Endodermal cell (in vitro differentiated cells): ENCODE measurements at regions not wholly inside any gene's neighbourhood (a gene's known extent, or its start where the extent isn't known, plus 50 kb on each side); places are given as distances from the start of the nearest gene placed in this dataset.

Experiments
- DNase-seq: peaks from one replicate; pipeline ENCODE4 v3.0.0-alpha.2; 2017
- H3K27ac ChIP-seq: 2 replicates; pipeline ENCODE4 v1.5.1; 2013; ENCODE audit warnings: mild to moderate bottlenecking, low read depth, low read length, moderate library complexity
- H3K27me3 ChIP-seq: 2 replicates; pipeline ENCODE4 v1.6.1; 2013; ENCODE audit warnings: mild to moderate bottlenecking, low read length, moderate library complexity; ENCODE audit not compliant: insufficient read depth, control insufficient read depth, poor library complexity, severe bottlenecking
- H3K36me3 ChIP-seq: 2 replicates; pipeline ENCODE4 v1.7.0; 2013; ENCODE audit warnings: mild to moderate bottlenecking, low read length, moderate library complexity; ENCODE audit not compliant: control insufficient read depth, insufficient read depth
- H3K4me1 ChIP-seq: one replicate; pipeline ENCODE4 v1.7.0; 2013; ENCODE audit warnings: low read length; ENCODE audit not compliant: control insufficient read depth, insufficient read depth
- H3K4me3 ChIP-seq: 2 replicates; pipeline ENCODE4 v1.5.1; 2013; ENCODE audit warnings: mild to moderate bottlenecking, low read length, moderate library complexity
- H3K9ac ChIP-seq: 2 replicates; pipeline ENCODE4 v1.6.1; 2013; ENCODE audit warnings: mild to moderate bottlenecking, low read length, moderate library complexity; ENCODE audit not compliant: poor library complexity, severe bottlenecking; ENCODE audit errors: extremely low read depth
- H3K9me3 ChIP-seq: 2 replicates; pipeline ENCODE4 v1.6.1; 2013; ENCODE audit warnings: mild to moderate bottlenecking, low read length, moderate library complexity; ENCODE audit not compliant: control insufficient read depth
- H3K27ac Mint-ChIP-seq: 2 replicates; pipeline ENCODE4 v1.8.0; 2020; ENCODE audit warnings: mixed read lengths
- H3K27me3 Mint-ChIP-seq: 2 replicates; pipeline ENCODE4 v1.8.0; 2021; ENCODE audit warnings: mild to moderate bottlenecking, mixed read lengths; ENCODE audit not compliant: insufficient read depth
- H3K36me3 Mint-ChIP-seq: 2 replicates; pipeline ENCODE4 v1.8.0; 2020; ENCODE audit warnings: low read depth, mixed read lengths
- H3K4me1 Mint-ChIP-seq: 2 replicates; pipeline ENCODE4 v1.8.0; 2020; ENCODE audit warnings: mixed read lengths
- H3K4me3 Mint-ChIP-seq: 2 replicates; pipeline ENCODE4 v1.8.0; 2020; ENCODE audit warnings: mild to moderate bottlenecking, moderate library complexity, mixed read lengths
- H3K9me3 Mint-ChIP-seq: 2 replicates; pipeline ENCODE4 v1.8.0; 2020; ENCODE audit warnings: mild to moderate bottlenecking, mixed read lengths
- WGBS, 2 experiments: methylation state at CpG; one replicate each; pipeline versions ENCODE4 v1.1.5 to v1.1.7; 2013; ENCODE audit warnings: missing lambda C conversion rate in 2 of 2, mixed read lengths in 1 of 2; ENCODE audit not compliant: insufficient coverage in 1 of 2, insufficient read length in 1 of 2; 5-methylcytosine and 5-hydroxymethylcytosine counted together
- TF ChIP-seq, protein P1 (sequence below): fragments of 200-600 bp; sonication (generic); conservative IDR thresholded peaks from 2 replicates; pipeline ENCODE4 v1.5.0; 2021; ENCODE audit warnings: antibody characterized with exemption, mild to moderate bottlenecking

GRCh38 chr2:239881561-239882320, 143.4 kb downstream of the NDUFA10 start:
- no peak overlapping the region for H3K9ac ChIP-seq
- H3K27ac ChIP-seq: no peak overlapping the region
- no peaks in the 10 kb centered on the region for H3K36me3 ChIP-seq
- TF ChIP-seq, protein P1, sequence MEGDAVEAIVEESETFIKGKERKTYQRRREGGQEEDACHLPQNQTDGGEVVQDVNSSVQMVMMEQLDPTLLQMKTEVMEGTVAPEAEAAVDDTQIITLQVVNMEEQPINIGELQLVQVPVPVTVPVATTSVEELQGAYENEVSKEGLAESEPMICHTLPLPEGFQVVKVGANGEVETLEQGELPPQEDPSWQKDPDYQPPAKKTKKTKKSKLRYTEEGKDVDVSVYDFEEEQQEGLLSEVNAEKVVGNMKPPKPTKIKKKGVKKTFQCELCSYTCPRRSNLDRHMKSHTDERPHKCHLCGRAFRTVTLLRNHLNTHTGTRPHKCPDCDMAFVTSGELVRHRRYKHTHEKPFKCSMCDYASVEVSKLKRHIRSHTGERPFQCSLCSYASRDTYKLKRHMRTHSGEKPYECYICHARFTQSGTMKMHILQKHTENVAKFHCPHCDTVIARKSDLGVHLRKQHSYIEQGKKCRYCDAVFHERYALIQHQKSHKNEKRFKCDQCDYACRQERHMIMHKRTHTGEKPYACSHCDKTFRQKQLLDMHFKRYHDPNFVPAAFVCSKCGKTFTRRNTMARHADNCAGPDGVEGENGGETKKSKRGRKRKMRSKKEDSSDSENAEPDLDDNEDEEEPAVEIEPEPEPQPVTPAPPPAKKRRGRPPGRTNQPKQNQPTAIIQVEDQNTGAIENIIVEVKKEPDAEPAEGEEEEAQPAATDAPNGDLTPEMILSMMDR: no peak
- Mint-ChIP-seq H3K36me3 (no peaks in the 10 kb centered on the region), H3K27ac (no peak overlapping the region), H3K4me1 (peaks cover 15% of the 10 kb centered on the region), H3K4me3 (no peak overlapping the region), H3K27me3 (peaks cover 3% of the 10 kb centered on the region), H3K9me3 (peaks cover 29% of the 10 kb centered on the region)
- H3K4me3 ChIP-seq: no peak overlapping the region
- DNase-seq: no peak
- no peaks in the 10 kb centered on the region for H3K27me3 ChIP-seq
- H3K4me1 ChIP-seq: peaks cover 7% of the 10 kb centered on the region
- WGBS, 2 experiments: 84 to 91% methylated on average over 8 to 17 of the region's 17 CpGs
- peaks cover 19% of the 10 kb centered on the region for H3K9me3 ChIP-seq

DNA sequence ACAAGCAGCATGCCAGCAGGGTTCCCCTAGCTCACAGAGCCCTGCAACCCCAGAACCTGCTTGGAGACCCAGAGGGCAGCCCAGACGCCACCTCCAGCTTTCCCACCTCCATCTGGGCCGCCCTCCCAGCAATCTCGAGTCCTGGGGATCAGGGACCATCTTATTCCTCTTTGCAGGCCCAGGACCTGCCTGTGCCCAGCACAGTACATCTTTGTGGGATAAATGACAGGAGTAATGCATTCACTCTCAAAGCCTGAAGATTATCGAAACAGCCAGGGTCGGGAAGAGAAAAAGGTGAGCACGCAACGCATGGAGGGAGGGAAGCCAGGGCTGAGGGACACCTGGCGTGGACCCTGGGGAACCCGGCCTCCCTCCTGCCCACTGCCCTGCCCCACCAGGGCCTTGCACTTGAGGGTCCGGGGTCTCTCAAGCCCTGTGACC, 144.1 kb downstream of the NDUFA10 start:
- Mint-ChIP-seq H3K27me3 (peaks cover 3% of the 10 kb centered on the region), H3K27ac (no peak overlapping the region)
- DNase-seq: peak; percentile 24

DNA sequence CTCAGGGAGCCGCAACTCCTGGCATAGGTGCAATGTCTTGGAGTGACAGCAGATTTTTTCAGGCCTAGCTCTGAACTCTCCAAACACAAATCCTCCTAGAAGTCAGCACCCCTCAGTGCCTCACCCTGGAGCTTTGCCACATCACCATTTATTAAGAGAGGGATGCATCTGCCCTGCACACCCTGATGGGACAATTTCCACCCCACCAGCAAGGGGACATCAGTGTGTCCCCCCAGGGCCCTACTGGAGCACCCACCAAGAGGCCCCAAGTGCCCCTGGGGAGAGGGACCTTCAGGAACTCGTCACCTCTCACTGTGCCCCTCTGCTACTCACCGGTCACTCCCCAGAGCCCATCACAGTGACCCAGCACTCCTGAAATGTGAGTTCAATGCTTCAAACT, 144.7 kb downstream of the NDUFA10 start:
- Mint-ChIP-seq H3K27ac (no peak overlapping the region), H3K9me3 (peaks cover 18% of the 10 kb centered on the region), H3K36me3 (no peaks in the 10 kb centered on the region), H3K4me1 (peaks cover 15% of the 10 kb centered on the region), H3K27me3 (peaks cover 3% of the 10 kb centered on the region), H3K4me3 (no peak overlapping the region)
- no peak overlapping the region for H3K27ac ChIP-seq
- no peak overlapping the region for H3K9ac ChIP-seq
- 93 to 95% methylated on average over 3 of the region's 3 CpGs for WGBS, 2 experiments
- TF ChIP-seq, protein P1: no peak
- no peak for DNase-seq
- H3K9me3 ChIP-seq: peaks cover 13% of the 10 kb centered on the region
- no peak overlapping the region for H3K4me3 ChIP-seq
- peaks cover 7% of the 10 kb centered on the region for H3K4me1 ChIP-seq
- no peaks in the 10 kb centered on the region for H3K36me3 ChIP-seq
- no peaks in the 10 kb centered on the region for H3K27me3 ChIP-seq

More for the DNA sequence above, 144.1 kb downstream of the NDUFA10 start:
- H3K9me3 ChIP-seq: peaks cover 19% of the 10 kb centered on the region
- TF ChIP-seq, protein P1: no peak
- Mint-ChIP-seq H3K4me3 (no peak overlapping the region), H3K36me3 (no peaks in the 10 kb centered on the region), H3K9me3 (peaks cover 23% of the 10 kb centered on the region), H3K4me1 (peaks cover 15% of the 10 kb centered on the region)
- WGBS, 2 experiments: 92 to 93% methylated on average over 2 to 10 of the region's 10 CpGs
- H3K9ac ChIP-seq: no peak overlapping the region
- H3K27me3 ChIP-seq: no peaks in the 10 kb centered on the region
- H3K4me3 ChIP-seq: no peak overlapping the region
- H3K36me3 ChIP-seq: no peaks in the 10 kb centered on the region
- H3K4me1 ChIP-seq: peaks cover 7% of the 10 kb centered on the region
- H3K27ac ChIP-seq: no peak overlapping the region
